ENCODE measurements at regions not wholly inside any gene's neighbourhood (a gene's known extent, or its start where the extent isn't known, plus 50 kb on each side); places are given as distances from the start of the nearest gene placed in this dataset.
A peak's percentile ranks its signal among the peaks of the same experiment; 100 is the strongest.

DNA sequence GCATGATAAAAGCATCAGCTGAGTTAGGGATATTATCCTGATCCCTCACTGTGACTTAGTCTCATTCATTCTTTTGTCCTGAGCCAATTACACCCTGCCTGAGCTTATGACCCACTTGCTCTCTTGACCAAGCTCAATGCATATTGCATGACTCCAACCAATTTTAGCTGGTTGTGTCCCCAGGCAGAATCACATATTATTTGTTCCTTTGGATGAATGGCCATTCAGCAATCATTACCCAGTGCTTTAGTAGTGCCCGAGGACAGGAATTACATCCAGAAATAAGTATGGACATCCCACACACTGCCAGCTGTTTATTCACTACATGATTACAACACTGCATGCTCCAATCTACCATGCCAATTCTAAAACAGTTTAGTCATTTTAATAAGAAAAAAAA lies 322.5 kb downstream of the ZBBX start:
- TF ChIP-seq, protein P1, sequence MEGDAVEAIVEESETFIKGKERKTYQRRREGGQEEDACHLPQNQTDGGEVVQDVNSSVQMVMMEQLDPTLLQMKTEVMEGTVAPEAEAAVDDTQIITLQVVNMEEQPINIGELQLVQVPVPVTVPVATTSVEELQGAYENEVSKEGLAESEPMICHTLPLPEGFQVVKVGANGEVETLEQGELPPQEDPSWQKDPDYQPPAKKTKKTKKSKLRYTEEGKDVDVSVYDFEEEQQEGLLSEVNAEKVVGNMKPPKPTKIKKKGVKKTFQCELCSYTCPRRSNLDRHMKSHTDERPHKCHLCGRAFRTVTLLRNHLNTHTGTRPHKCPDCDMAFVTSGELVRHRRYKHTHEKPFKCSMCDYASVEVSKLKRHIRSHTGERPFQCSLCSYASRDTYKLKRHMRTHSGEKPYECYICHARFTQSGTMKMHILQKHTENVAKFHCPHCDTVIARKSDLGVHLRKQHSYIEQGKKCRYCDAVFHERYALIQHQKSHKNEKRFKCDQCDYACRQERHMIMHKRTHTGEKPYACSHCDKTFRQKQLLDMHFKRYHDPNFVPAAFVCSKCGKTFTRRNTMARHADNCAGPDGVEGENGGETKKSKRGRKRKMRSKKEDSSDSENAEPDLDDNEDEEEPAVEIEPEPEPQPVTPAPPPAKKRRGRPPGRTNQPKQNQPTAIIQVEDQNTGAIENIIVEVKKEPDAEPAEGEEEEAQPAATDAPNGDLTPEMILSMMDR (IDR thresholded peaks at IDR 0.05; ENCODE audit: low read depth, low read length, missing control alignments): no peak
- H3K4me3 ChIP-seq (ENCODE audit: low read depth, low read length): no peak overlapping the region
- in situ Hi-C loops (cut with HindIII; ENCODE audit: low sequenced_read_pairs): no loop called here

DNA sequence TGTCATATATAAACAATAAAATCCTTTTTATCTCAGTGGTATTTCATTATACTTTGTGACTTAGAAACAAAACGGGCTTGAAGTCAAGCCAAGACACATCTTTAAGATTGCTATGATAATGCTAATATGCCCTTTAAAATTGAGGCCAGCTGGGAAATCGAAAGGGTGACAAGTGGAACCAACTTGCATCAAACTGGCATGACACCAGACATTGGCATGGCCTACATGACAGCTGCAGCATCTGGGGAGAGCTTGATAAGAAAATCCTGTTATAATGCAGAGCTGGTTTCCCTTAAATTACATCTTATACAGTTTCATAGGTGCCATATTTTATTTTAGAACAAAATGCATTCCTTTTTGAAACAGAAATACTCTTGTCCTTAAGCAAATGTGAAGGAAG lies 325.2 kb downstream of the ZBBX start:
- in situ Hi-C loops (cut with HindIII; ENCODE audit: low sequenced_read_pairs): no loop called here
- no peak overlapping the region for H3K4me3 ChIP-seq (ENCODE audit: low read depth, low read length)
- TF ChIP-seq, protein P1 (IDR thresholded peaks at IDR 0.05; ENCODE audit: low read depth, low read length, missing control alignments): no peak
- DNase-seq (ENCODE audit: low read depth): no peak

More for the DNA sequence above, 322.5 kb downstream of the ZBBX start:
- no peak for DNase-seq (ENCODE audit: low read depth)

DNA sequence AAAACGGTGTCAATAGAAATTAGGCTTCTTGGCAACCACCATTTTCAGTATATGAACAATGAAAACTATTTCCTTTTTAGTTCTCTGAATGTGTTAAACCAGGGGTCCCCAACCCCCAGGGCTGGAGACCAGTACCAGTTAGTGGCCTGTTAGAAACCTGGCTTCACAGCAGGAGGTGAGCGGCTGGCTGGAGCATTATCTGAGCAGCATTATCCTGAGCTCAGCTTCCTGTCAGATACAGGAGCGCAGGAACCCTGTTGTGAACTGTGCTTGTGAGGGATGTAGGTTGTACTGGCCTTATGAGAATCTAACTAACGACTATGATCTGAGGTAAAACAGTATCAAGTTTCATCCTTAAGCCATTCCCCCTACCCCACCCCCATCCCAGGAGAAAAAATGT lies 328.7 kb downstream of the ZBBX start:
- in situ Hi-C loops (cut with HindIII; ENCODE audit: low sequenced_read_pairs): no loop called here
- TF ChIP-seq, protein P1 (IDR thresholded peaks at IDR 0.05; ENCODE audit: low read depth, low read length, missing control alignments): no peak
- DNase-seq (ENCODE audit: low read depth): no peak
- no peak overlapping the region for H3K4me3 ChIP-seq (ENCODE audit: low read depth, low read length)

DNA sequence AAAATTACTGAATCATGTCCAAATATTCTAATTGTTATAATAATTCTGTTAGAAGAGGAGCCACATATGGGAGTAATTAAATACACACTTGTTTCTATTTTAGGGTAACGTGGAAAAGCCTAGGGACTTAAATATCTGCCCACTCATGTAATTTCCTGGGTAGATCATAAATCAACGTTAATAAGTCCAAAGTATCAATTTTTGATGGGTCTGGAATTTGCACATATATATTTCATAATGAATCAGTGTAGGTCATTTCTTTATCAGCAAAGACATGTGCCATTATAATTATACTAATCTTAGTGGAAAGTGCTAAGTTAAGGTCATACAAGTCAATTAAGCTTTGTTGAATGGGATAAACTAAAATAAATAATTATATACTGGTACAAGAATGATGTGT lies 346.2 kb downstream of the ZBBX start:
- in situ Hi-C loops (cut with HindIII; ENCODE audit: low sequenced_read_pairs): no loop called here
- TF ChIP-seq, protein P1 (IDR thresholded peaks at IDR 0.05; ENCODE audit: low read depth, low read length, missing control alignments): no peak
- no peak overlapping the region for H3K4me3 ChIP-seq (ENCODE audit: low read depth, low read length)
- DNase-seq (ENCODE audit: low read depth): no peak

DNA sequence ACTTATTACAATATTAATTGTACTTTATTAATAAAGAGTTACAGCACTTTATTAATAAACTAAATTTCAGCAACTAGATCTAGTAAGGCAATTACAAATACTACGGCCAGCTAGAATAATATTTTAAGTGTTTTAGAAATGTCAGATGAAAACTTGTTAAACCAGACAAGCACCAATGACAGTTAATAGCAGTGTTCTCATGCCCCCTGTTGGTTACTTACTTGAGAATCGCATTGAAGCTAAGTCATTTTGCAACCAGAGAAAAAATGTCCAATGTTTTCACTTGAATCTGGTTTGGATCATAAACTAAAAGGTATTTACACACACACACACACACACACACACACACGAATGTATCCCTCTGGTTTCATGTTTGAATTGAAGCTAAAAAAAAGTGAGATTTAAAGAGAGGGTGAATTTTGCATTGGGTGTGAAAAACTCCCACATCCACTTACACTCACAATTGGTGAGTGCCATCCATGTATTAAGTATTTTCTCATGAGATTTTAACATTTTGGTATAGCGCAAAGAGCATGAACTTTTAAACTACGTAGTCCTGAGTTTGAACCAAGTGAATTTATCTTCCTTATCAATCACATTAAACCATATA lies 347.7 kb downstream of the ZBBX start:
- H3K4me3 ChIP-seq (ENCODE audit: low read depth, low read length): no peak overlapping the region
- DNase-seq (ENCODE audit: low read depth): peak; percentile 64
- TF ChIP-seq, protein P1 (IDR thresholded peaks at IDR 0.05; ENCODE audit: low read depth, low read length, missing control alignments): peak; percentile 59
- in situ Hi-C loops (cut with HindIII; ENCODE audit: low sequenced_read_pairs): no loop called here

DNA sequence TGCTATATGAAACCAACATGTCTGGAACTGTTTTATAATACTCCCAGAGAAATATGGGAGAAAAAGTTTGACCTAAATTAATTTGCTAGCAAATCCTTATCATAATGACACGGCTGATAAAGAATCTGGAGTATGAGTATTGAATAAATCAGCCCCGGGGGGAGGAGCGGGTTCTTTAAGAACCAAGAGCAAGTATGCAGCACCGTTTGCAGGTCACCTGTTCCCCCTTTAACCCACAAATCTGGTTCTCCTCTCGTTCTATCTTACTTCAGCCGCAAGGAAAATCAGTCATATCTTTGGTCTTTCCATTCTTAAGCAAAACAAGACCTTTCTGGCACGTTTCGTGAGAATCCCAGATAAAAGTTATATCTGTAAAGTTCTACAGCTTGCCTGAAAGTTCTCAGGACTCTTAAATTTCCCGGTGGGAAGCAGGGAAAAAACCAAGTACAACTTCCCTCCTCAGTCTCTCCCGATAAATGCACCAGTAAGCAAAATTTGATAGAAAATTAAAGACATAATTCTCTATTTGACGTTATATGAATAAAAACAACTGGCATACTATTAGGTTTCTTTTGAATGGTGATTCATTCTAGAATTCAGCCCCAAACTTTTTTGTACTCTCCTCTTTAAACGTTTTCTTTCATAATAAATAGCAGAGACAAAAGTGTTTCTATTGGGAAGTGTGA lies 348.6 kb downstream of the ZBBX start:
- H3K4me3 ChIP-seq (ENCODE audit: low read depth, low read length): no peak overlapping the region
- in situ Hi-C loops (cut with HindIII; ENCODE audit: low sequenced_read_pairs): no loop called here
- TF ChIP-seq, protein P1 (IDR thresholded peaks at IDR 0.05; ENCODE audit: low read depth, low read length, missing control alignments): no peak
- no peak for DNase-seq (ENCODE audit: low read depth)
